RCC 7860 (cell line): ENCODE measurements at regions not wholly inside any gene's neighbourhood (a gene's known extent, or its start where the extent isn't known, plus 50 kb on each side); places are given as distances from the start of the nearest gene placed in this dataset.
"Not testable (repeated sequence)": the region's sequence is repeated elsewhere in the genome, so short reads cannot be mapped to it uniquely, and the experiment has no call there.

ENCODE experiments used
- DNase-seq: peaks from one replicate; pipeline ENCODE4 v3.0.0-alpha.2; 2015; ENCODE audit warnings: low spot score
- FAIRE-seq: peaks from 2 replicates; lab custom pipeline; 2012; peaks lifted over from hg19 to GRCh38; lab: Jason Lieb, UNC

DNA sequence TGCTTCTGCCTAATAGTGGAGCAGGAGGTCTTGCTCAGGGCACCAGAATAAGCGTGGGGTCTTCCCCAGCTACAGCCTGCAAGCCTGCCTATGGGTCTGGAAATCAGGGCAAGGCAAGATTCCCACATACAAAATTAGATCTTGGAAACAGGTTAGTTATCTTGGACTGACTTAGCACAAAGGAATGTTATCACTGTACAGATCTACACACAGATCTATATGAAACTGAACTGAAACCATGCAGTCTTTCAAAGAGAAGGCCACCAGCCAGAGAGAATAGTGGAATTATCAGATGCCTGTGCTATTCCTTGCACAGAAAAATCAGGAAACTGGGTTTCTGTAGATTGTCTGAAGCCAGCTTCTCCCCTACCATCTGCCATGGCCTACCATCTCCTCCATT is 585.7 kb downstream of the ACTL7B start:
- DNase-seq (peak; percentile 50), FAIRE-seq (no peak)

DNA sequence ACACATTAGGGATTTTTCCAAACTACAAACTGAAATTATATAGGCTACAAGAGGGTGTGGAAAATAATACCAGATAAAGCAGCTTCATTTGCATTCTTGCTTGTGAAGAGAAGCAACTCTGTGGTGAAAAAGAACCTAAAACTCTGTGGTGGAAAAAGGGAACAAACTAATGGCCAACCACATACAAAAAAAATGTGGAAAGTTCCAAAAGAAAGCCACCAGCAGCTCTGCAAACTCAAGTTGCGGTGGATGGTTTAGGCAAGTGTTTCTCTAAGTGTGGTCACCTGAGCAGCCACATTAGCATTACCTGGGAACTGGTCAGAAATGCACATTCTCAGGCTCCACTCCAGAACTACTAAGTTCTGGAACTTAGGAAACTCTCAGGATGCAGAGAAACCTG is 586.4 kb downstream of the ACTL7B start:
- DNase-seq (no peak), FAIRE-seq (no peak)

DNA sequence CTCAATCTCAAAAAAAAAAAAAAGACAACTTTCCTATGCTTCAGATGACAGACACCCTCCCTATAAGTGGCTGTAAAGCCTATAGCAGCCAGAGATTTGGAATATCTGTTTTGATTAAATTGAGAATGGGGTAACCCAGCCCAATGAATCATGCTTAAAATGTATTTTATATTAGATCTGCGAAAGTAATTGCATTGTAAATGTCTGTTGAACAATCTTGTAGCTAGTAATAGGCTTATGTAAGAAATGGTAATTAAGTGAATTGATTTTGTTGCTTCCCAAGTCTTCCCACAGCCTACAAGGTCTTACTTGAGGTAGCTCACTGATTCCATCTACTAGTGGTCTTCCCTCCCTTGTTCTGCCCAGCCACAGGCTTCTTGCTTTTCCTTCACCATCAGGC is 590.7 kb downstream of the ACTL7B start:
- FAIRE-seq: no peak
- DNase-seq: no peak

DNA sequence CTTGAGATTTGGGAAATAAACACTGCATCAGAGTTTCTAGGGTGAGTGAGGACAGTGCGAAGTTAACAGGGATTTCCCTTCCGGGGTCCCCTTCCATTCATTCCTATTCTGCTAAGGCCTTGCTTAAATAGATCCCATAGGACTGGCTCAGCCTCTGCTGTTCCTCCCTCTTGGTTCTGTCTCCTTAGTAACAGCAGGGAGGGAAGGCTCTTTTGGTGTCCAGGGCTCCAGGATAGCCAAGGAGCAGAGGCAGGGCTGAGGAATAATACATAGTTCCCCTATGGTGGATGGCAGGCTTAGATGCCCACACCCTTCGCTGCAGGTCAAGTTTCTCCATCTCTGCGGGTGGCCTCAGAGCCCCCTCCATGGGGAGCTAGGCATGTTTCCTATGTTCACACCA is 591.7 kb downstream of the ACTL7B start:
- FAIRE-seq (no peak), DNase-seq (no peak)

DNA sequence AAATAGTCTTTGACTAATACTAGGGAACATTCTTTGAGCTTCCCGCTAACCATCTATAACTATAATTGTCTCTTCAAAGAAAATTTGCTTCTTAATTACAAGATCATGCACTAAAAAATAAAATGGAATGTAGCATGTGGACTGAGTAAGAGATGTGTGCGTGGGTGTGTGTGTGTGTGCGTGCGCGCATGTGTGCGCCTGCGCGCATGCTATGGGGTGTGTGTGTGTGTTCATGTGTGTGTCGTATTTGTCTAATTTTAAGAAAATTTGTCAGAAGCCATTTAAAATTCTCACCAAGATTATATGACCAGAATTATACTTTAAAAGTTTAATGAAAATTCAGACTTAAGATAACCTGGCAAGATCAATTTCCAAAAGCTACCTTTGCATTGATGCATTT is 593.0 kb downstream of the ACTL7B start:
- DNase-seq (no peak), FAIRE-seq (no peak)

DNA sequence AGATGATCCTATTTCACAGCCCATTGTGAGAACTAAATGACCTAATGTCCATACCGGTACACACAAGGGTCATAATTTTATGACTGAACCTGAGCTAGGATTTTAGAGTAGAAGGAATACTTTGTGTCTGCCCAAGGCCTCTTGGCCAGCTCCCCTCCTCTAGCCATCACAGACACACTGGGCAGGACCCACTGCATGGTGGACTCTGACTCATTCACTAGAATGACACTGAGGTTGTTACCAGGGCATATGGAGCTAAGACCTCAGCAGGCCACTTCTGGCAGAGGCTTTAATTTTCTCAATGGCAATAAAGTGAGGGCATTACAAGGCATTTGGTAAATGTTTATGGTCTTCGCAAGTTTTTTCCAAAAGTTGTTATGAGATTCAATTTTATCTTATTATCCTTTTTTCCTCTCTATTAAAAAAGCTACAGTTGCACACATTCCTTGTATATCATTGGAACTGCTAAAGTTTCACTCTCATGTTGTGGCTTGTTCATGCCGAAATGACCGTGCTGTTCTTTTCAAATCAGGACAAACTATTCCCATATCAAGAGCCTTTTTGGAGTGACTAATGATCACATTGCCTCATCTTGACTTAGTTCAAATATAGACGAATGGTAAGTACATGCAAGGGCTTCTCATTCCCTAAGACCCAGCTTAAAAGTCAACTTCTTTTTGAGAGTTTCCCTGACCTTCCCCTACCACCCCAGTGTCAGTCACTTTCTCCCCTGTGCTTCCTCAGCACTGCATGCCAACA is 595.7 kb downstream of the ACTL7B start:
- DNase-seq (no peak), FAIRE-seq (no peak)

DNA sequence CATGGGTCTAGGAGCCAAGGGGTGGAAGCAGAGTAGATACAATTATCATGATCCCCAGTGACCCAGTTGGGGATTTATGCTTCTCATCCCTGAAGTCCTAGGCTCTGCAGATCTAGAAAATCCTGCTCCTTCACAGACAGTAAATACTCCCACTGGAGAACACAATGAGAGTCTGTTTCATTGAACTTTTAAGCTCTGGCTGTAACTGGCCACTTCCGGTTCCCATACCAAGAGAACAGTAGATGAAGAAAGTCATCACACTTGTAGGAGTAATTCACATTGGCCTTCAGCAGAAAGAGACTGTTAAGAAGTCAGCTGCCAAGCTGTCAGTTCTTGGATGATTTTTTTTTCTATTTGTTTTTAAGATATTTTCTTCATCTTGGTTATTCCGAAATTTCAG is 597.1 kb downstream of the ACTL7B start:
- FAIRE-seq (no peak), DNase-seq (no peak)

DNA sequence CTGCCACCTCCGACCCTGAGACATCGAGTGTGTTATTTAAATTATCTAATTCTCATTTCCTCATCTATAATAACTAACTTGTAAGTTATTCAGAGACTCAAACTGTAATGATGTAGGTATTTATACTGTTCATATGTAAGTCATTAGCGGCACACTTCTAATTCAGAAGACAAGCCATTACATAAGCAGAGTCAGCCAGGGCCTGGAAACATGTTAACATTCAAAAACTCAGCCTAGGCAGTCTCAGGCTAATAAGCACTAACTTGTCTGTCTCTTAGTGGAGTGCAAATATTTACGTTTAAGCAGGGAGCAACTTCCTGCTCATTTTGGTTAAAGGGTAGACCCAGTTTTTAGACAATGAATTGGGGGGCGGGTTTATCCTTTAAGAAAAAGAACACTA is 598.4 kb downstream of the ACTL7B start:
- DNase-seq (no peak), FAIRE-seq (no peak)

DNA sequence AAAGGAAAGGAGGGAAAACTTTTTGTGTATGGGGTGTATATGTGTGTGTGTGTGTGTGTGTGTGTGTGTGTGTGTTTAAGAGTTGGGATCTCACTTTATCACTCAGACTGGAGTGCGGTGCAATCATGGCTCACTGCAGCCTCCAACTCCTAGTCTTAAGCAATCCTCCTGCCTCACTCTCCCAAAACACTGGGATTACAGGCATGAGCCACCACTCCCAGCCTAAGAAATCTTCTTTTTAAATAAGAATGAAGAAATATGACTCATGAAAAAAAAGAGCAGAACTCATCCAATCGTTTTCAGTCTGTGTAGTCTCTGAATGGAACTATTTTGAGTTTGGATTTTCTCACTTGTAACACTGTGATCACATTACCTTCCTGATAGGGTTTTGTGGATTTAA is 601.5 kb downstream of the ACTL7B start:
- FAIRE-seq: no peak

DNA sequence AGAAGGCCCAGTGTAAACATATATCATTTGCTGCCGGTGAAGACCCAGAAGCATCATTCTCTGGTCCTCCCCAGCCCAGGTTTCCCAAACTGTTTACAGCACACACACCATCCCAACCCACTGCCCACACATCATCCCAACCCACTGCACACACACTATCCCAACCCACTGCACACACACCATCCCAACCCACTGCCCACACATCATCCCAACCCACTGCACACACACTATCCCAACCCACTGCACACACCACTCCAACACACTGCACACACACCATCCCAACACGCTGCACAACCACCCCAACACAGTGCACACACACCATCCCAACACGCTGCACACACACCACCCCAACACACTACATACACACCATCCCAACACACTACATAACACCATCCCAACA is 608.4 kb downstream of the ACTL7B start:
- not testable (repeated sequence) for FAIRE-seq

More for the DNA sequence above, 601.5 kb downstream of the ACTL7B start:
- DNase-seq: no peak

DNA sequence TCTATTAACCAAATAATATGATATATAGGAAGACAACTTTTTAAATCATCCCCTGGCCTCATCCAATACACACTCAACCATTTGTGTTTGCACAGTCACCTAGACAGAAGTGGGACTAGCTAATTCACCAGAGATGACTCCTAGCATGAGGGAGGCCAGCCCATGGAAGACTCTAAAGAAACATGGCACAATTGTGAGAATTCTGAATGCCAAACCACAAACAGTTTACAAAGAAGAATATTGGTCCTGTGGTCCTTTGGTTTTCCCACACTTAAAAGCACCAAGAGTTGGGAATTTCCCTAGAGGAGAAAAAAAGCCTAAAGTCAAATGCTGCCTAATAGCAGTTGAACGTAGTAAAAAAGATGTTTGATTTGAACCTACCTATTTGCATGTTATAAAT is 609.9 kb downstream of the ACTL7B start:
- no peak for FAIRE-seq

More for the DNA sequence above, 608.4 kb downstream of the ACTL7B start:
- DNase-seq: not testable (repeated sequence)

DNA sequence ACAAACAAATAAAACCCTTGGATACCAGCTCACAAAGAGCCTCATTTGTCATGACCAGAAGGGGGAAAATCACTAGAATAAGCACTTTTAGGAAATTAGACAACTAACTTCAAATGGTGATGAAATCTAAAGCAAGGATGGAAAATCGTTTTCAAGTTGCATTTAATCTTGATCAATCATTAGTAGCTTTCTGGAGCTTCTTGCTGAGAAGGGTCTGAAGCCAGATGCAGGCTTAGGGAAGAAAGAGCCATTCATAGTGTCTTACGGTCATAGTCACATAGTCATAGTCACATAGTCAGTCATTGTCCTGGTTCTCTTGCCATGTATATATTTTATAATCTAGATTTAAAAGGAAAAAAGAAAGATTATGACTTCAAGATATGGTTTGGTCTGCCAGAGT is 610.5 kb downstream of the ACTL7B start:
- DNase-seq (no peak), FAIRE-seq (no peak)

More for the DNA sequence above, 609.9 kb downstream of the ACTL7B start:
- DNase-seq: no peak

DNA sequence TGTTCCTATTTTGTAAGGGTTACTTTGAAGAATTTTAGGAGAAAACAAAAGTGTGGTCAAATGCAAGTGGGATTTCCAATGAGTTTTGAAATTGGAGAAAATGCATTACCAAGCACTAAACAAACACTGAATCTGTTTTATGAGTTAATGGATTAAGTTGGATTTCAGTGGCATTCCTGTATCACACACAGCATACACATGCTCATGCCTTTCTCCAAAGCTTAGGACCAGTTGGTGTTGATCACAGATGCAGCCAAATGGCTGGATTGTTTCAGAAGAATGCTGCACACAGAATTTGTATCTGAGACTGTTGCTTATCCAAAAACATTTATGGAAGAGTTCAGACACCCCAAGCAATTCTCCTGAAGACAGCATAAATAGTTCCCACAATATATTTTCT is 611.1 kb downstream of the ACTL7B start:
- DNase-seq: no peak
- no peak for FAIRE-seq

DNA sequence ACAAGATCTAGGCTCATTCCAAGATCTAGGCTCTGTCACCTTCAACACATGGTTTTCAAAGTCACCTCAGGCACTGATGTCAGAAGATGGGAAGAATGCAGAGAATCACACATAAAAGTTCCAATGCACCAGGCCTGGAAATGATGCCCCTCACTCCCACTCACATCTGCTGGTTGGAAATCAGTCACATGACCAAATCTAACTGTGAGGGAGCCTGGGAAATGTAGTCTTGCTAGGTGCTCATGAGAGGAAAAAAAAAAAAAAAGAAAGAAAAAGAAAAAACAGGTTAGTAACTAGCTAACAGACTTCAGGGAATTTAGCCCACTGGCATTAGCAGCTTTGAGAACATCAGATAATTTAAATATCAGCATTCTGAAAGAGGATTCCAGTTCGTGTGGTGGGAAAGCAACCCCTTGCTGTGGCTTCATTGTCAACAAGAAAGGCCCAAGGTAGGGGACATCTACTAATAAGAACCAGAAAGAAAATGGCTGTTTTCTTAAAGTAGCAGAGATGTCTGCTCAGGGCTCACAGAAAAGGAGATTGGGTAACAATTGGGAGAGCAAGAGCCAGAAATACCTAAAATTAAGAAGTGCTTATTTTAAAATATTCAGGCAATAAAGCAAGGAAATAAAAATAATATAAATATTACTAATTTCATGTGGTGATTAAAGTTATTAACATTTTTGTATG is 614.3 kb downstream of the ACTL7B start:
- no peak for FAIRE-seq

DNA sequence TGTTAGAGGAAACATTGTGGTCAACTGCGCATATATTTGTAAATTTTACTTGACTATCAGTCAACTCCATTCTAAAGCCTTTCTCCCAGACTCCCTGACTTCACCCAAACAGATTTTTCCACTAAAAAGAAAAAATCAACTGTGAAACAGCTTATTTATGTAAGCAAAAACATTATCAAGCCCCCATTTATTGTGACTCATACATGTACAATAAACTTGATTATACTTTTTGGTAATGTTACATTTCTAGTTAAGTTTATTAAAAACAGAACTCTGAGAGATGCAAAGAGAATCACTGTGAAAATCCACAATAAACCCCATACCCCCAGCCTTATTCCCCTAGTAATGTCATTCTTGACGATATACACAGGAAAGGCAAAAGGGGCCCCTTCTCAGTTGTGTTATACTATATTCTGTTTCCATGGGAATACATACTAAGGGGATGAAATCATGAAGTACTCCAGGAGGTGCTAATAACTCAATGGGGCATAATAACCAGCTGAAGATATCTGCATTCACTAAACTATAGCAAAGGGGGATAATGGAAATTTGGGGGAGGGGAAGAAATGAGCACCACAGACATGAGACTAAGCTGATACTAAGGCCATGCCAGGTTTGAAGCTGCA is 616.0 kb downstream of the ACTL7B start:
- FAIRE-seq (no peak), DNase-seq (no peak)

More for the DNA sequence above, 614.3 kb downstream of the ACTL7B start:
- DNase-seq: no peak

DNA sequence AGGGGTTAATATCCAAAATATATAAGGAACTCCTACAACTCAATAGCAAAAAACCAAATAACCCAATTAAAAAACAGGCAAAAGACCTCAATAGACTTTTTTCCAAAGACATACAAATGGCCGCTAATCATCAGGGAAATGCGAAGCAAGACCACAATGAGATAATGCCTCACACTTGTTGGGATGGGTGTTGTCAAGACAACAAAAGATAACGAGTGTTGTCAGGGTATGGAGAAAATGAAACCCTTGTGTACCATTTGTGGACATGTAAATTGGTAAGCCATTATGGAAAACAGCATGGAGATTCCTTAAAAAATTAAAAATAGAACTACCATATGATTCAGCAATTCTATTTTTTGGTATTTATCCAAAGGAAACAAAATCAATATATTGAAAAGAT is 620.2 kb downstream of the ACTL7B start:
- FAIRE-seq: no peak
- no peak for DNase-seq

DNA sequence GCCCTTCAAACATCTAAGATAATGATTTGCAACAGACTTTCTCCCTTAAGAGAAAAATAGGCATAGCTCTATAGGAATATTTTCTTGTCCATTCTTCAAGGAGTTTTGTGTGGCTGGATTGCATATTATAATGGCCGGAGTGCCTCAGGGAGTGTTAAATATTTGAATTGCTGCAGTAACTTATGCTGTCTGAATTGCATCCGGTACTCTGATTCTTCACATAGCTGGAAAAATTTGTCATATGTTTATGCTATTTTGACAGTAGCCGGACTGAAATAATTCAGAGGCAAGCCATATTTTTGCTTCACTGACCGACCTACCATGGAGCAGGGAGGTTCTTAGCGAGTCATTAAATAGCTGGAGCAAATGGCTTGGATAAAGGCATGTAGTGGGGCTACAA is 621.0 kb downstream of the ACTL7B start:
- FAIRE-seq (no peak), DNase-seq (no peak)

DNA sequence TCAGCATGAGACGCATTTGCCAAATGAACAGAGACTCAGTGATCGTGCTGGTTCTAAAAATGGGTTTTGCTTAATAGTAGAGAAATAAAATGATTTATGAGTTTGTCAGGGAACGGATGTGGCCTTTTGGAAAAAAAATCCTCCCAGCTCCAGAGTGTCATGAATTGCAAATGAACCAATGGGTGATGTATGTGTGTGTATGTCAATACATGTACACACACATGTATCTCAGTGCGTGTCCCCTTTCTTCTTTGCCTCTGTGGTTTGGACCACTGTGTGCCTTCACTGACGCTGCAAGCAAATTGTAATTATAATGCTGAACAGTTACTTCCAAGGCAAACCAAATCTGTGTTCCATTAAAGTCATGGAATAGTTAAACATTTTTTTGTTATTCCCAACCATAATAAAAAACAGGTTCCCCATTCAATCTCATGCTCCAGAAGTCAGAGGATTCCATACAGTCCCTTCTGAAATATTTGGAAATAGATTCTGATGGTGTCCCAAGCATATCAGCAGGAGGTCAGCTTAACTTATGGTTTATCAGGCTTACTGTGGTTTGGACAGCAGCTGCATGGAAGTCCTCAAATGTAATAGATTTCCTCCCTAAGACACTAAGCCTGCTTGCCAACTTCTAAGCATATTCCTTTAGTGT is 630.5 kb downstream of the ACTL7B start:
- FAIRE-seq: no peak

DNA sequence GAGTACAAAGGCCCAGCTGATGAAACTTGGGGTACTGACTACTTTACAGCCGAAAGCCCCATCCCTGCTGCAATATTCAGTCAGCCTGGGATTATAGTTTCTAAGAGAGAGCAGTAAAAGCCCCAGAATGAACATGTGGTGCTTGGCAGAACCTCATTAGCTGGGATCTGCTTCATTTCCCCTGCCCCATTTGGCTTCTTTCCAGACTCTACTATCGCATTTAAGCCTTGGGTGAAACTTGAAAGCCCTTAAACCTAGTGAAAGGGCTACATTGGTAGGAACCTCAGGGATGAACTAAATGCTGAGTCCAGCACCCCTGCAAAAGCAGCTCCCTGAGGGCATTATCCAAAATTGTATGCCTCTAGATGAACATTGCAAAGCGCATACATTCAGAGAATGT is 631.1 kb downstream of the ACTL7B start:
- DNase-seq (no peak), FAIRE-seq (no peak)

More for the DNA sequence above, 630.5 kb downstream of the ACTL7B start:
- DNase-seq: no peak

DNA sequence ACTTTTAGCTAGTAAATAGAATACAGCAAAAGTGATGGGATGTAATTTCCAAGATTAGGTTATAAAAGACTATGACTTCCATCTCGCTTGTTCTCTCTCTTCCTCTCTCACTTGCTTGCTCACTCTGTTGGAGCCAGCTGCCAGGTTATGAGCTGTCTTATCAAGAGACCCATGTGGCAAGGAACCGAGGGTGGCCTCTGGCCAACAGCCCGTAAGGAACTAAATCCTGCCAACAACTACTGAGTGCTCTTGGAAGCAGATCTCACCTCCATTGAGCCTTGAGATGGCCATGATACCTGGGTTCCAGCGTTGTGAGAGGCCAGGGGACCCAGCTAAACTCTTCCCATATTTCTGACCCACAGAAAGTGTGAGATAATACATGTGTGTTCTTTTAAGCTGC is 636.1 kb downstream of the ACTL7B start:
- no peak for DNase-seq

More for the DNA sequence above, 636.1 kb downstream of the ACTL7B start:
- FAIRE-seq: no peak
